Activated CD4-positive, CD25-positive, alpha-beta regulatory T cell (primary cell): ENCODE measurements at regions not wholly inside any gene's neighbourhood (a gene's known extent, or its start where the extent isn't known, plus 50 kb on each side); places are given as distances from the start of the nearest gene placed in this dataset.

Source experiments
- DNase-seq, 4 experiments: peaks; one replicate each; lab custom pipeline; 2025; lab: John Stamatoyannopoulos, UW

DNA sequence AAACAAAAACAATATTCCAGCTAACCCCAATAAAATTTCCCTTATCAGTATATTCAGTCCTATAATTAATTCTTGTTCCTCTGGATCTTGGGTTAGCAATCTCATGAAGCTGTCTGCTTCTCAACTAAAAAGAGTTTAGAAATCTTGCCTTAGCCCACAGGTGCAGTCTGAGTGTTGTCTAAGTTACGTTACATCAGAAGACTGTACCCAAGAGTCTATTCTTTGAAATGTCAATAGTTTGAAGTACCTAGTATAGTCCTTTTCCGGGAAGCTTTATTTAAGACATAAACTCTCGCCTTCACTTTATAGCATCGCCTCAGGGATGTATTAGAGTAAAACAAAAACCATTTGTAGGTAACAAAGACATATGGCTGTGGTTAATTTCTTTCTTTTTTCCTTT is 465.1 kb downstream of the FUT8 start:
- no peak for DNase-seq

- no peak for DNase-seq
Measured at GRCh38 chr14:65878586-65878985, 466.1 kb downstream of the FUT8 start.

DNA sequence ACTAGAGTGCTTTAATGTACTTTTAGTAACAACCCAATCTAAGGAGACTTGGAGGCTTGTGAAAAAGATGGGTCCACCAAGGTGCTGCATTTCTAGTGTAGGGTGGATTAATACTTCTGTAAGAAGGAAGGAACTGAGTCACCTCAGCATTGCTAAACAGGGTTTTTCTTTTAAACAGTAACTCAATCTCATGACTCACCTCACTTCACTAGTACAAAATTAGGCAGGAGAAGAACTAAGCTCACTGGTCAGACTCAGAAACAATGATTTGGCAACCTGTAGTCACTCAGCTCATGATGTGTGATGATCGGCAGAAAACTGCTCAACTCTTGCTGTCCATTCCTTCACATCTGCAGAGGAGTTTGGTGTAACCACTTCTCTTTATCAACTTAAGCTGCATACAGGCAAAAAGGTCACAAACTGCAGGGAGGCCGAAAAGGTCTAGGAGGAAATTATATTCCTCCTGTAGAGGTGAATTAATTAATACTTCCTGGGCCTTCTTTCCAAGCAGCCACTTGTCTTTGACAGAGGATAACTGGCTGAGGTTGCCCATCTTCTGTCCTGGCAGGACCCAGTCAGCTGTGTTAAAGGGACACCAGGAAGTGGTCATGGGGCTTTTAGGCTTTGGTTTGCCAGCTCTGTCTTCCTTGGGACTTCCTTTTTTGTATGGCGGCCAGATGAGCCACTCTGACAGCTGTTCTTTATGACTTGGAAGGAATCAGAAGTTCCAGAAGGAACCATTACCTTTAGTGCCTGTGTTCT is 466.9 kb downstream of the FUT8 start:
- DNase-seq, result no peak

- DNase-seq, result no peak
Measured at GRCh38 chr14:65880507-65880906, 468.0 kb downstream of the FUT8 start.

- DNase-seq, result no peak
Measured at GRCh38 chr14:65881642-65882041, 469.1 kb downstream of the FUT8 start.

GRCh38 chr14:65888677-65889076 is 476.1 kb downstream of the FUT8 start:
- no peak for DNase-seq

- DNase-seq, result no peak
Measured at GRCh38 chr14:65892315-65892714, 479.8 kb downstream of the FUT8 start.

DNA sequence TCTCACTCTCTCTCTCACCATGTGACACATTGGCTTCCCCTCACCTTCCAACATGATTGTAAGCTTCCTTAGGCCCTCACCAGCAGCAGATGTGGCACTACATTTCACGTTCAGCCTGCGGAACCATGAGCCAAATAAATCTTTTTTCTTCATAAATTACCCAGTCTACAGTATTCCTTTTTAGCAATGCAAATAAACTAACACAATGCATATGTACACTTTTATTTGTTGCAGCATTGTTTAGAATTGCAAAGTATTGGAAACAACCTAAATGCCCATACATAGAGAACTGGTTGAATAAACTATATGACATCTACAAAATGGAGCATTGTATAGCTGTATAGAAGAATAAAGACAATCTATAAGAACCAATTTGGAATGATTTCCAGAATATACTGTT is 487.6 kb downstream of the FUT8 start:
- no peak for DNase-seq

DNA sequence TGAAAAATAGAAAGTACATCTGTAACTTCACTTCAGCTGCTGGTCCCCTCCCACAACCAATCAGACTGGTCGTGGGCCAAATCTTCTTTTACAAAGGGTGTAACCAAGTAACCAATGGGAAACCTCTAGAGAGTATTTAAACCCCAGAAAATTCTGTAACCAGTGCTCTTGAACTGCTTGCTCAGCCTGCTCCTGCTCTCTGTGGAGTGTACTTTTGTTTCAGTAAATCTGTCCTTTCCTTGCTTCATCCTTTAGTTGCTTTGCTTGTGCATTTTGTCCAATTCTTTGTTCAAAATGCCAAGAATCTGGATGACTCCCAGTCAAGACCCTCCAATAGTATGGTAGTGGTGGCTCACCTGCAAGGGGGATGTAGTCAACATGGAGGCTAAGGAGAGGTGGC is 489.1 kb downstream of the FUT8 start:
- no peak for DNase-seq

DNA sequence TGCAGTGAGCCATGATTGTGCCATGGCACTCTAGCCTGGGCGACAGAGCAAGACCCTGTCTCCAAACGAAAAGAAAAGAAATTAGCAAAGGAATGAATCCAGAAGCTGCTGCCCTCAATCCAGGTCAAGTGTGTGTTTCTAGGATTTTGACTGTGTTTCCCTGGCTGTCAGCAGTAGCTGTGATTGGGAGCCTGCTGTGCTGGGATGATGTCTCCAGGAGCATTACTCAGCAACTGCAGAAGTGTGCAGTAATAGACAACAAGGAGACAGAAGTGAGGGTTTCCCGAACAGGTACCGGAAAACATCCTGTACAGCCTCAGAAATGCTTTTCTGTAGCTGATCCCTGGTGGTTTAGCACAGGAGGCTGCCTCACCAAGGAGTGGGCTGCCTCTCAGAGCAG is 492.5 kb downstream of the FUT8 start:
- no peak for DNase-seq

DNA sequence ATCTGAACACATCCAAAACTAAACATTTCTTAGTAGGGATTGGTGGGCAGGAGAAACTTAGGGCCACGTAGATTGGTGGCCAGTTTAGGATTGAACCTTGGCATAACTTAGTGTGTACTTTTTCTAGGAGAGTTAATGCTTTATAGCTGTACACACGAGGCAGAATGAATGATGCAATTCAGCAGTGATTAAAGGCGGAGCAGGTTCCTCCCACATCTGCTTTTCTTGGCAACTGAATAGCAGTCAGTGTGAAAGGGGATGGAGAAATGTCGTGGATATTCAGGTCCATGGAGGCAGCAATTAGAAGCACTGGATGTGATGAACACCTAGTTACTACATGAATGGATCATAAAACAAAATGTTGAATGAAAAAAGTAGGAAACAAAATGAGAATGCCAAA is 493.8 kb downstream of the FUT8 start:
- no peak for DNase-seq

DNA sequence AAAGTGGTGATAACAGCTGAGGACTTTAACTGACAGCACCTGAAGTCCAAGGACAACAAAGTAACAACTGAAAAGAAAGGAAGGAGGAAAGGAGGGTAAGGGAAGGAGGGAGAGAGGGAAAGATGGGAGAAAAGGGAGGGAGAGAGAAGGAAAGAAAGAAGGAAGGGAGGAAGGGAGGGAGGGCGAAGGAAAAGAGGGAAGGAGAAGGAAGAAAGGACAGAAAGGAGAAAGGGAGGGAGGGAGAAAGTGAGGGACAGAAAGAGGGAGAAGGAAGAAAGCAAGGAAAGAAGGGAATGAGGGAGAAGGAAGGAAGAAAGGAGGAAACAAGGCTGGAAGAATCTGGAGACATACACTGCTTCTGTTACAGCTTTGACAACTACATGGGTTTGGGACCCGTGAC is 494.4 kb downstream of the FUT8 start:
- DNase-seq, result no peak

DNA sequence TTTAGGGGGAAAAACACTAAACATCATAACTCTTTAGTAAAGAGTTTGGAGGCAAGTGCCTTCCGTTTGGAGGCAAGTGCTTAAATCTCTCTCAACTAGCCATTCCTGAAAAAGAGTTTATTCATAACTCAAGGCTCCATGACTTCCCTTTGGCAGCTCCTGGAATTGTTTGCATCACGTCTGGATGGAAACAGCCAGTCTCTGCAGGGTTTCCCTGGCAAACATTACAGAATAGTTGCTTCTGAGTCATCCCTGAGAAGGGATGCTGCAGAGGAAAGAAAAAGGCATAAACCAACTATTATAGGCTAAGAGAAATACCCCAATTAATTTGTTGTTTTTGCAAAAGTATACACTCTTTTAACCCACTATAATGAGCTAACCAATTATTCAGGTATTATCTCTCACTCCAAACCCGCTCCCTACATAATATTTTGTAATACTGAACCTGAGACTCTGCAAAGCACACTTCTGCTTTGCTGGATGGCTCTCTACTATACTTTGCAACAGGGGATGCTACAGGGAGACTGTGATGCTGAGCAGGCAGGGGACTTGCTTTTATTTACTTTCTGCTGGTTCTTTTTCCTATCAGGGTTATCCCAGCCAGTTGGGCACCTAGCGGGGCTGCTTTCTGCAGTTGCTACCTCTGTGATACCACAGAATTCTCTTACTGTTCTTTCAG is 497.7 kb downstream of the FUT8 start:
- DNase-seq, result no peak

- DNase-seq, result no peak
Measured at GRCh38 chr14:65915125-65915524, 502.6 kb downstream of the FUT8 start.

GRCh38 chr14:65916055-65916454 is 503.5 kb downstream of the FUT8 start:
- DNase-seq, result no peak

DNA sequence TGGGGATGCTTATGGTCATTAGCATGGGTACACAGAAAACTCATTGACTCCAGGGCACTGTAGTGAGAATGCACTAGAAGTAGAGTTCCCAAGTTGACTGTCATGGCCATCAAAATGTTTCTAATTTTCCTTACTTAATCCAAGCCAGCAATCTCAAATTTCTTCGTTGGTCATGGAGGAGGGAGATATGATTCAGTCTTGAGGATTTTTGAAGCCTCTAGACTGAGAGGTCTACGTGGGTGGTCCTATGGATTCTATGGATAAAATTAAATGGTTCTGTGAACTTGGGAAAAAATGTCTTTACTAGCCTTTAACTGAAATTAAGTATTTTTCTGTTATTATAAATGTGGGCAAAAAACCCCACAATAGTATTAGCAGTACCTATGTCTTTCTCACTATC is 508.5 kb downstream of the FUT8 start:
- no peak for DNase-seq

DNA sequence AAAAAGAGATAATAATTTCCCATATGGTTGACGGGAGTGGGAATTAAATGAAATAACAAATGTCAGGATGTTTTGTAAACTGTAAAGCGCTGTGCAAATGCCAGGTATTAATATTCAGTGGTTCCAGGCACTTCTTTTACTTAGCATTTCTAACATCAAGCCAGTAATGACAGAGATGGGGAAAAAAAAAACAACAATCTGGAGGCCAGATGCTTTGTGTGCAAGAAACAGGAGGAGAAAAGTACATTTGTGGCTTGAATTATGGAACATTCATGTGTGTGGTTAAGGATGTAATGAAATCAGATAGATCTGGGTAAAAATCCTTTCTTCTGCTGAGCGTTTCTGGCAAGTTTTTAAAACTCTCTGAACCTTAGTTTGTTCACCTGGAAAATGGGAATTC is 509.6 kb downstream of the FUT8 start:
- DNase-seq, result no peak

DNA sequence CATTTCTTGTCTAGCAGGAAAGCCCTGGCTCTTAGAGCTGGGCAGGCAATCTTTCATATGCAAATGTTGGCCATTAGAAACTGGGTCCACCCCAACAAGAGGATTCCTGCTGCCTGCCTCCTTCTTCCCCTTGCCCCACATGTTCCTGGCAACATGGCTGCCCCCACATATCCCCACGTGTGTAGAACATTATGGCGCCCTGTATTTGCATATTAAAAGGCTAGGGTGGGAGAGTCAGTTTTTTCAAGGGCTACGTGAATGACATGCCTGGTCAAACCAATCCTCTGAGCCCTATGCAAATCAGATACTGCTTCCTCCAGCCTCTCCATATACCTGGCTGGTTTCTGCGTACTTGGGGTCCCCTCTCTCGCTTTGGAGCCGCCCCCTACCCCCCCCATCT is 514.0 kb downstream of the FUT8 start:
- no peak for DNase-seq

- no peak for DNase-seq
Measured at GRCh38 chr14:65926935-65927700, 514.6 kb downstream of the FUT8 start.

DNA sequence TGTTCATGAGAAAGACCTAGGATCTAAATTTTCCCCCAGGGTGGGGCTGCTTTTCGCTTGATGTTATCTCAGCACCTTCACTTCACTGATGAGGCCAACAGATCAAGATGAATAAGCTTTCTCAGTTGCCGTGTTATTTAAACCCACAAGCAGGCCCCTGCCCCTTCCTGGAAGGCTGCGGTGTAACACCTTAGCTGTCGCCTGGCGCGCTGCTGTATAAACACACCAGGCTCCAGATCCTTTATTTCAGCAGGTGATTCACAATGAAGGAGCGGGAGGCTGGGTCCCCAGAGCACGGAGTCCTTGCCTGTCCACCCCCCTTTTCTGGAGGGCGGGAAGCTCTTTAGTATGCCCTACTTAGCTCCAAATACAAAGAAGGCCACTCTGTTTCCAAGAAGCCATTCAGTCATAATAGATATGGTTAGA is 515.4 kb downstream of the FUT8 start:
- peak; percentile 27 to 68 (median 57) for DNase-seq

DNA sequence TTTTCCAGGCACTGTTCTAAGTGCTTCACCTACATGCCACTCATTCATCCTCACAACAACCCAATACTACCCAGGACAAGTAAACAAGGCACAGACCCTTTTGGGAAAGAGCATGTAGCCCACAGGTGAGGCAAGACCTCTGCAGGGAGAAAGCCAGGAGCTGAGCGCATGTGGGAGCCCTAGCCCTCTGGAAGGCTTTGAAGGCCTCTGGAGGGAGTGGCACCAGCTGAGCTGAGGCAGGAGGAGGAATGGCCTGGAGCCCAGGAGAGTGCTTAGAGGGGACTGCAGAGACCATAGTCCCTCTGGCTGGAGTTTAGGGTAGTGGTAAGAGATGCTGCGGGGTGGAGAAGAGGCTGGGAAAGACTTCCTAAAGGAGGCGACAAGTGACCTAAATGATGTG is 516.5 kb downstream of the FUT8 start:
- no peak for DNase-seq

- DNase-seq, result no peak
Measured at GRCh38 chr14:65933400-65934069, 521.0 kb downstream of the FUT8 start.

GRCh38 chr14:65934070-65934435 is 521.5 kb downstream of the FUT8 start:
- no peak for DNase-seq
